ENCODE measurements at regions not wholly inside any gene's neighbourhood (a gene's known extent, or its start where the extent isn't known, plus 50 kb on each side); places are given as distances from the start of the nearest gene placed in this dataset.

DNA sequence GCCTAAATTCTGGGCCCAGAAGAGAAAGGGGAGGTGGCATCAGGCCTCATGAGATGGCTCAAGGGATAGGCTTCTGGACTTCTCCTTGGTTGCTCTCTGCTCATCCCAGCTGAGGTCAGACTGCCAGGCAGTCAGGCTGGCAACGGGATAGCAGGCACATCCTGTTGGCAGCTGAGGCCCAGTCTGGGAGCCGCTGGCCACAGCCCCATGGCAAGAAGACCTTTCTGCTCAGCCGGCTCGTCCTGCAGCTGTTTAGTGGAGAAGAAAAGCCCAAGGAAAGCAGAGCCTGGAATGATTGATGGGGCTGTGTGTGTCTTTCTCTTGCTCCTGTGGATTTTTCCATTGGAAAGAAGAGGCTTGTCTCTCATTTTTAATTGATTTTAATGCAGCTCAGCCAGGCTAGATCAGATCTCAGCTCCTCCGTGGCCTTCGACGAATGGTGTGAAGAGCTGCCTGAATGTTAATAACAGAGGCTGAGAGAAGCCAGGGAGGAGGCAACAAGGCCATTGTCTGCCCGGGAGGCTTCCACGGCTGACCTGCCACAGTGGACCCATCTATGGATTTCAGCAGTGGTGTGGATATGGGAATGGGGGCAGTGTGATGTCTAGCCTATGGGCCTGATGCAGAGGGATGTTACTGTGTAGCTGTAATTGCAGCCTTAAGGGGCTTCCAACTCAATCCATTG lies 99.5 kb downstream of the HS1BP3 start:
- peak; percentile 60 for DNase-seq (ENCODE audit: low read depth, low spot score)
- Histone ChIP-seq H3K79me2 (ENCODE audit: control insufficient read depth, insufficient read depth, low read length) (no peaks in the 10 kb centered on the region), H3K36me3 (ENCODE audit: control insufficient read depth in 2 of 2, extremely low read depth in 1 of 2, insufficient read depth in 2 of 2, low read length in 2 of 2) (no peaks in the 10 kb centered on the region), H3K9me1 (replicated peaks; ENCODE audit: control insufficient read depth, extremely low read depth, insufficient read depth, low read length) (no peaks in the 10 kb centered on the region), H3K4me1 (ENCODE audit: control insufficient read depth, extremely low read depth, insufficient read depth, low read length) (no peaks in the 10 kb centered on the region), H3K4me3 (replicated peaks in 1 of 3; ENCODE audit: insufficient read depth in 1 of 3, low read depth in 1 of 3, low read length in 3 of 3) (no peak overlapping the region), H3K9ac (replicated peaks; ENCODE audit: extremely low read depth, insufficient read depth, low read length) (no peak overlapping the region), H3K27me3 (ENCODE audit: control insufficient read depth in 2 of 2, insufficient read depth in 2 of 2, low read length in 2 of 2) (no peaks in the 10 kb centered on the region), H4K20me1 (replicated peaks; ENCODE audit: control insufficient read depth, extremely low read depth, insufficient read depth, low read length) (no peaks in the 10 kb centered on the region), H2AFZ (ENCODE audit: low read depth, low read length) (peak overlapping the region; percentile 60), H3K27ac (ENCODE audit: insufficient read depth, low read depth, low read length) (no peak overlapping the region), H3K9me3 (replicated peaks; ENCODE audit: control insufficient read depth, insufficient read depth, low read length) (no peaks in the 10 kb centered on the region), H3K4me2 (ENCODE audit: insufficient read depth, low read length) (no peak overlapping the region)
- dilution Hi-C loops (cut with MboI; ENCODE audit: extremely low pct_ligation_motif_present, low sequenced_read_pairs) = no loop called here
- CTCF ChIA-PET = interaction anchor here (0.7 to 1.5 kb wide), 3 partner anchors 8 to 99 kb away, joined by 3 to 4 read pairs (median 3); no protein-coding TSS in a partner anchor
- no peak for TF ChIP-seq POLR2A (IDR thresholded peaks at IDR 0.05; ENCODE audit: low read depth, low read length)
- no peak for TF ChIP-seq MYC (IDR thresholded peaks at IDR 0.05; ENCODE audit: low read depth, low read length)
- no peak for TF ChIP-seq FOS (IDR thresholded peaks at IDR 0.05; ENCODE audit: borderline replicate concordance, insufficient read depth, low read length)
- no peak for TF ChIP-seq JUN (IDR thresholded peaks at IDR 0.05; ENCODE audit: borderline replicate concordance, insufficient read depth, insufficient read length, low read depth)
- no peak for TF ChIP-seq GATA2 (IDR thresholded peaks at IDR 0.05; ENCODE audit: insufficient read depth, insufficient read length, low read depth, low read length)
- no peak for TF ChIP-seq EZH2 (IDR thresholded peaks at IDR 0.05; ENCODE audit: borderline replicate concordance, low read depth, low read length, severe bottlenecking)
- TF ChIP-seq, protein P1, sequence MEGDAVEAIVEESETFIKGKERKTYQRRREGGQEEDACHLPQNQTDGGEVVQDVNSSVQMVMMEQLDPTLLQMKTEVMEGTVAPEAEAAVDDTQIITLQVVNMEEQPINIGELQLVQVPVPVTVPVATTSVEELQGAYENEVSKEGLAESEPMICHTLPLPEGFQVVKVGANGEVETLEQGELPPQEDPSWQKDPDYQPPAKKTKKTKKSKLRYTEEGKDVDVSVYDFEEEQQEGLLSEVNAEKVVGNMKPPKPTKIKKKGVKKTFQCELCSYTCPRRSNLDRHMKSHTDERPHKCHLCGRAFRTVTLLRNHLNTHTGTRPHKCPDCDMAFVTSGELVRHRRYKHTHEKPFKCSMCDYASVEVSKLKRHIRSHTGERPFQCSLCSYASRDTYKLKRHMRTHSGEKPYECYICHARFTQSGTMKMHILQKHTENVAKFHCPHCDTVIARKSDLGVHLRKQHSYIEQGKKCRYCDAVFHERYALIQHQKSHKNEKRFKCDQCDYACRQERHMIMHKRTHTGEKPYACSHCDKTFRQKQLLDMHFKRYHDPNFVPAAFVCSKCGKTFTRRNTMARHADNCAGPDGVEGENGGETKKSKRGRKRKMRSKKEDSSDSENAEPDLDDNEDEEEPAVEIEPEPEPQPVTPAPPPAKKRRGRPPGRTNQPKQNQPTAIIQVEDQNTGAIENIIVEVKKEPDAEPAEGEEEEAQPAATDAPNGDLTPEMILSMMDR (IDR thresholded peaks at IDR 0.05; ENCODE audit: extremely low read depth in 1 of 2, insufficient read depth in 1 of 2, low read depth in 1 of 2, low read length in 2 of 2) = no peak
- TF ChIP-seq MAX (IDR thresholded peaks at IDR 0.05; ENCODE audit: insufficient read depth, insufficient read length) = no peak
- FAIRE-seq = peak; percentile 79
- intact Hi-C loops (cut with micrococcal nuclease) = no loop called here
- POLR2A ChIA-PET = no interaction called here
- BruUV-seq (replicated peaks) = no TSS peak

All from endothelial cell of umbilical vein (primary cell).